Panc1 (cell line): ENCODE measurements at regions not wholly inside any gene's neighbourhood (a gene's known extent, or its start where the extent isn't known, plus 50 kb on each side); places are given as distances from the start of the nearest gene placed in this dataset.

ENCODE experiments used
- POLR2AphosphoS5 ChIP-seq: IDR thresholded peaks from 2 replicates; pipeline ENCODE4 v1.6.1; 2012; ENCODE audit warnings: mild to moderate bottlenecking, low read depth, low read length, moderate library complexity
- SIN3A ChIP-seq: IDR thresholded peaks from 2 replicates; pipeline ENCODE4 v1.6.1; 2012; ENCODE audit warnings: low read depth, mild to moderate bottlenecking, low read length, moderate library complexity, borderline replicate concordance; ENCODE audit not compliant: insufficient read depth
- TCF7L2 ChIP-seq: IDR thresholded peaks from 2 replicates; pipeline ENCODE4 v1.6.1; 2011; ENCODE audit warnings: mild to moderate bottlenecking, low read depth, low read length, inconsistent platforms
- TF ChIP-seq, protein P1 (sequence below): fragments of 450-650 bp; IDR thresholded peaks from 2 replicates; pipeline ENCODE4 v1.5.1; 2017; ENCODE audit warnings: mild to moderate bottlenecking
- TF ChIP-seq, protein P2 (sequence below), 2 experiments: IDR thresholded peaks; 2 replicates each; pipeline ENCODE4 v1.6.1; 2011 to 2012; ENCODE audit warnings: low read depth in 2 of 2, control low read depth in 1 of 2, low read length in 1 of 2, mild to moderate bottlenecking in 1 of 2, moderate library complexity in 1 of 2; ENCODE audit not compliant: insufficient read depth in 1 of 2

GRCh38 chr5:109524555-109524954, 114.8 kb upstream of the PJA2 start:
- TF ChIP-seq, protein P1, sequence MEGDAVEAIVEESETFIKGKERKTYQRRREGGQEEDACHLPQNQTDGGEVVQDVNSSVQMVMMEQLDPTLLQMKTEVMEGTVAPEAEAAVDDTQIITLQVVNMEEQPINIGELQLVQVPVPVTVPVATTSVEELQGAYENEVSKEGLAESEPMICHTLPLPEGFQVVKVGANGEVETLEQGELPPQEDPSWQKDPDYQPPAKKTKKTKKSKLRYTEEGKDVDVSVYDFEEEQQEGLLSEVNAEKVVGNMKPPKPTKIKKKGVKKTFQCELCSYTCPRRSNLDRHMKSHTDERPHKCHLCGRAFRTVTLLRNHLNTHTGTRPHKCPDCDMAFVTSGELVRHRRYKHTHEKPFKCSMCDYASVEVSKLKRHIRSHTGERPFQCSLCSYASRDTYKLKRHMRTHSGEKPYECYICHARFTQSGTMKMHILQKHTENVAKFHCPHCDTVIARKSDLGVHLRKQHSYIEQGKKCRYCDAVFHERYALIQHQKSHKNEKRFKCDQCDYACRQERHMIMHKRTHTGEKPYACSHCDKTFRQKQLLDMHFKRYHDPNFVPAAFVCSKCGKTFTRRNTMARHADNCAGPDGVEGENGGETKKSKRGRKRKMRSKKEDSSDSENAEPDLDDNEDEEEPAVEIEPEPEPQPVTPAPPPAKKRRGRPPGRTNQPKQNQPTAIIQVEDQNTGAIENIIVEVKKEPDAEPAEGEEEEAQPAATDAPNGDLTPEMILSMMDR: no peak
- TF ChIP-seq POLR2AphosphoS5 (no peak), TCF7L2 (no peak), SIN3A (no peak)
- TF ChIP-seq, protein P2, sequence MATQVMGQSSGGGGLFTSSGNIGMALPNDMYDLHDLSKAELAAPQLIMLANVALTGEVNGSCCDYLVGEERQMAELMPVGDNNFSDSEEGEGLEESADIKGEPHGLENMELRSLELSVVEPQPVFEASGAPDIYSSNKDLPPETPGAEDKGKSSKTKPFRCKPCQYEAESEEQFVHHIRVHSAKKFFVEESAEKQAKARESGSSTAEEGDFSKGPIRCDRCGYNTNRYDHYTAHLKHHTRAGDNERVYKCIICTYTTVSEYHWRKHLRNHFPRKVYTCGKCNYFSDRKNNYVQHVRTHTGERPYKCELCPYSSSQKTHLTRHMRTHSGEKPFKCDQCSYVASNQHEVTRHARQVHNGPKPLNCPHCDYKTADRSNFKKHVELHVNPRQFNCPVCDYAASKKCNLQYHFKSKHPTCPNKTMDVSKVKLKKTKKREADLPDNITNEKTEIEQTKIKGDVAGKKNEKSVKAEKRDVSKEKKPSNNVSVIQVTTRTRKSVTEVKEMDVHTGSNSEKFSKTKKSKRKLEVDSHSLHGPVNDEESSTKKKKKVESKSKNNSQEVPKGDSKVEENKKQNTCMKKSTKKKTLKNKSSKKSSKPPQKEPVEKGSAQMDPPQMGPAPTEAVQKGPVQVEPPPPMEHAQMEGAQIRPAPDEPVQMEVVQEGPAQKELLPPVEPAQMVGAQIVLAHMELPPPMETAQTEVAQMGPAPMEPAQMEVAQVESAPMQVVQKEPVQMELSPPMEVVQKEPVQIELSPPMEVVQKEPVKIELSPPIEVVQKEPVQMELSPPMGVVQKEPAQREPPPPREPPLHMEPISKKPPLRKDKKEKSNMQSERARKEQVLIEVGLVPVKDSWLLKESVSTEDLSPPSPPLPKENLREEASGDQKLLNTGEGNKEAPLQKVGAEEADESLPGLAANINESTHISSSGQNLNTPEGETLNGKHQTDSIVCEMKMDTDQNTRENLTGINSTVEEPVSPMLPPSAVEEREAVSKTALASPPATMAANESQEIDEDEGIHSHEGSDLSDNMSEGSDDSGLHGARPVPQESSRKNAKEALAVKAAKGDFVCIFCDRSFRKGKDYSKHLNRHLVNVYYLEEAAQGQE (IDR thresholded peaks at IDR 0.05; ENCODE audit: insufficient read depth in 1 of 2, low read depth in 2 of 2, low read length in 1 of 2): no peak
